ENCODE measurements at regions not wholly inside any gene's neighbourhood (a gene's known extent, or its start where the extent isn't known, plus 50 kb on each side); places are given as distances from the start of the nearest gene placed in this dataset.

GRCh38 chr15:31510057-31510456, 183.4 kb downstream of the KLF13 start:
- DNase-seq (ENCODE audit: low read depth), result no peak

DNA sequence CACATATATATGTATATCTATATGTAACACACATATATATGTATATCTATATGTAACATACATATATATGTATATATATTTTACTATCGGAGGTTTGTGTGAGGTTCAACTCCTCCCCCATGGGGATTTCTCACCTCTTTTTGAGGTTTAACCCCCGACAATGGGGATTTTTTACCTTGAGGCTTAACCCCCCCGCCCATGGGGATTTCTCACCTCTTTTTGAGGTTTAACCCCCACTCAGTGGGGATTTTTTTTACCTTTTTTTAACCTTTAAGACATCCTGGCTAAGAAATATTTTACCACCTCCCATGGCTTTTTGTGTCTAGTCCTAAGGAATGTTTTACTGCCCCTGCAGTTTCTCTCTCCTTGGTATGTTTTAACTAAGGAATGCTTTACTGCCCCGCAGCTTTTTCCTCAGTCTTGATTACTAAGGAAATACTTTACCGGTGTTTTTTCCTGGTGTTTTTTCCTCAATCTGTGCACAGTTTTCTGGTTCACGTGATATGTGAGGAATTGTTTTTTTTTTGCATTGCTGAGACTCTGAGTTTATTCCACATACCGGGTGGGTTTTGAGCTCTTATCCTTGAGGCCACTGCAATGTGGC, 185.2 kb downstream of the KLF13 start:
- peak; percentile 27 for DNase-seq (ENCODE audit: low read depth)

- DNase-seq (ENCODE audit: low read depth), result no peak
These were observed 186.5 kb downstream of the KLF13 start for GRCh38 chr15:31513178-31513577.

DNA sequence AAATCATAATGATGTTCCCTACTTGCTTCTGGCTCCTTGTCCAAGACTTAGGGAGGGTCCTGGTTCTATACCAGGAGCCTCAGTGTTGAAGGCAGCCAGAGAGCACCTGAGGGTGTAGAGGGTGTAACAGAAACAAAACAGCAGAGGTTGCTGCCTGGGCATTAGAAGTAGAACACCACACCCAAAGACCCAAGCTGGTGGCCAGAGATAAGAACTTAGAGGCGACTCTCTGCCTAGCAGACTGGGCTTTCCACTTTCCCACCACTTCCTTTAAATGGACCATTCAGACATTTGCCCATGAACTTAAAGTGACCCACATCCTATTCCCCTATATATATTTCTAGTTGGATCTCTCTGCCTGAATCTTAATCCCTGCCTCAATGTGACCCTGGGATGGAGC, 189.8 kb downstream of the KLF13 start:
- DNase-seq (ENCODE audit: low read depth), result no peak

DNA sequence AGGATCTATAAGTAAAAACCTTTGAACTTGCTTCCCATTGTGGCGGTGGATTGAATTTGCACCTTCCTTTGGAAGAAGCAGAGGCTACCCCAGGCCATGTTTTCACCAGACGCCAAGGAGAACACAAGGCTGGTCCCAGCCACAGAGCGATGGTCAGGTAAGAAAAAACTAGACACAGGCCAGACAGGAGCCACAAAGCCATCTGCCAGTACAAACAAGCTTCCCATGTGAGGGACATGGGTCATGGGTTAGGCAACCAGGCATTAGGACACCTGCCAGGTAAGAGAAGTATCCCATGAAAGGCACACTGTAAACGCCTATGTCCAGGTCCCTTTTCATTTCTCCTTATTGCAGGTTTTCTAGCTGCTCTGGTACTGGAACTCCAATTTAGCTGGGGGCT, 190.2 kb downstream of the KLF13 start:
- no peak for DNase-seq (ENCODE audit: low read depth)

DNA sequence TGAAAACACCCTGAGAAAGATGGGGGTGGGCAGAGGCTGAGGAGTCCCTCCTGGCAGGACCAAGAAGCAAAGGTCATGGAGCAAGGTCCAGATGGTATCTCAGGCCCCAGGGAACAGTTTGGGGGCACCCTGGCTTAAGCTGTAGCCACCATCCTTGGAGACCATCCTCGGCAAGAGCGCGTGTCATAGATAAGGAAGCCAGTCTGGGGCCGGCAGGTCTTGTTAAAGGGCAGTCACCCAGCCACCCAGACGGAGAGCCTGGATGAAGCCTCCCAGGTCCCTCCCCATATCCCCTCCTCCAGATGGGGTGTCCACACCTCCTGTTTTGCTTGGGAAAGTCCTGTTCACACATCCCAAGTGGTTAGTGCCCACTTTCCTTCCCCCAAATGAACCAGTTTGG, 191.1 kb downstream of the KLF13 start:
- DNase-seq (ENCODE audit: low read depth), result no peak

DNA sequence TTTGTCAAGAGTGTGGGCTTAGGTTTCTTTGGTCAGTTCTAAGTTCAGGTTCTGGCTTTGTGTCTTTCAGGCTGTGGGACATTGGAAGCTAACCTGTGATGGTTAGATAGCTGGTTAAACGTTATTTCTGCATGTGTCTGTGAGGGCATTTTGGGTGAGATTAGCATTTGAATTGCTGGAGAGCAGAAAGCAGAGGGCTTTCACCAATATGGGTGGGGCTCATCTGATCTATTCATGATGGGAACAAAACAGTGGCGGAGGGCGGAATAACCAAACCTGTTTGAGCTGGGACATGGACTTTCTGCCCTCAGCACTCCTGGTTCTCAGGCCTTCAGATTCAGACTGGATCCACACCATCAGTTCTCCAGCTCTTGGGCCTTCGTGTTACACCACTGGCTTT, 195.4 kb downstream of the KLF13 start:
- DNase-seq (ENCODE audit: low read depth), result no peak

DNA sequence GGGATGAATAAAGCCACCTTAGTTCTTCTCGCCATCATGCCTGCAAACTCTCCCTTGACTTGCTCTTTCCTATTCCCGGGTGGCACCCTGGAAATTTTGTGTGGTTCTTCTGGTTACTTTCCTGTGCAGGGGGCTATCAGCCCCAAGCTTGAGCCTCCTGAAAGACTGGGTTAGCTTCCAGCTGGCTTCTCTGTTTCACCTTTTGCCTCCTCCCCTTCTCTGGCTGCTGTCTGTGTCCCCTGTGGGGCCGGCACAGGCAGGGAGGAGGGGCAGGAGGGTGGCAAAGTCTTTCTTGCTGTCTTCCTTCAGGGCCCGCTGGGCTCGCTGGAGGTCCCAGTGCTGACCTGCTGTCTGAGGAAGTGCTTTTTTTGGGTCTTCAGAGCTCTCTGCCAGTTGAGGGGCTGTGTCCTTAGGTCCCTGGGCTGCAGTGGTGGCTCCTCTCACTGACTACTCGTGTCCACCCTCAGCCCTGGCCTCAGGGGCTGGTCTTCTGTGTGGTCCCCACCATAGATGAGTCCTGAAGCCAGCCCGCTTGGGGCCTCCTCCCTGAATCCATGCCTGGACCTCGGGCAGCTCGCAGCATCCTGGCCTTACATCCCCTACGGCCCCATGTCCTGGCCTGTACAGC, 196.5 kb downstream of the KLF13 start:
- no peak for DNase-seq (ENCODE audit: low read depth)

DNA sequence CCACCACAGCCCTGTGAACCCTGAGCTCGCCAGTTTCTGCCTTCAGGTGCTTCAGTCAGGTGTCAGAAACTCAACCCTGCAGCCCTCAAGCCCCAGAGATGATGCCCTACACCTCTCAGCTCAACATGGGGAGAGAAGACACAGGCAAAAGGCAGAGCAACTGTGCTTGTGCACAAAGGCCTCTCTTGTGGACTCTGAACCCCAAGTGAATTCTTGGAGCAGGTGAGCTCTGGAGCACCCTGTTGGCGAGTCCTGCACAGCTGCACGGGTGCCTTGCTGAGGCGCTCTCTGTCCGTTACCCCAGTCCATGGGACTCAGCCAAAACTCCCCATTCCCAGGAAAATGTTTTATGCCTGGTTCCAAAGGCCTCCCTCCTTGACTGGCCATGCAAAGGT, 197.0 kb downstream of the KLF13 start:
- no peak for DNase-seq (ENCODE audit: low read depth)

DNA sequence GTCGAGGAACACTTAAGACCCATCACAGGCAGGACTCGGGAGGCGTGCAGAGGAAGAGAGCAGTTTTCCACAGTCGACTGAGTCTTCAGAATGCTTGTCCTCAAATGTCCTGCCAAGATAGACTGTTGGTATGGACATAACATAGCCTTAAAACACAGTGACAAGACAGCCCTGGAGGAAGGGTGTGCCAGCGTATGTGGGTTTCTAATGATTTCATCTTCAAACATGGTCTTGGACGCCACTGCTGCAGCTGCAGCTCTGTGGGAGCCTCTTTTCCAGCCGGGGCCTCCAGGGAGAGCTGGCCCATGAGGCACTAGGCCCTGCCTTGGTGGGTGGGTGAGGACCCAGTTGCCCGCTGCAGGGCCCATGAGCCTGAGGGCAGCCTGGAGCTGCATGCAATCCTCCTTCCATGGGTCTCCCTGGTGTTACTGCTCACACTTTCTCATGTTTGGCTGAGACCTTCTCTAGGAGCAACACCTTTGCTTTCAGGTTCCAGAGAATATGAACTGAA, 198.6 kb downstream of the KLF13 start:
- DNase-seq (ENCODE audit: low read depth), result no peak

DNA sequence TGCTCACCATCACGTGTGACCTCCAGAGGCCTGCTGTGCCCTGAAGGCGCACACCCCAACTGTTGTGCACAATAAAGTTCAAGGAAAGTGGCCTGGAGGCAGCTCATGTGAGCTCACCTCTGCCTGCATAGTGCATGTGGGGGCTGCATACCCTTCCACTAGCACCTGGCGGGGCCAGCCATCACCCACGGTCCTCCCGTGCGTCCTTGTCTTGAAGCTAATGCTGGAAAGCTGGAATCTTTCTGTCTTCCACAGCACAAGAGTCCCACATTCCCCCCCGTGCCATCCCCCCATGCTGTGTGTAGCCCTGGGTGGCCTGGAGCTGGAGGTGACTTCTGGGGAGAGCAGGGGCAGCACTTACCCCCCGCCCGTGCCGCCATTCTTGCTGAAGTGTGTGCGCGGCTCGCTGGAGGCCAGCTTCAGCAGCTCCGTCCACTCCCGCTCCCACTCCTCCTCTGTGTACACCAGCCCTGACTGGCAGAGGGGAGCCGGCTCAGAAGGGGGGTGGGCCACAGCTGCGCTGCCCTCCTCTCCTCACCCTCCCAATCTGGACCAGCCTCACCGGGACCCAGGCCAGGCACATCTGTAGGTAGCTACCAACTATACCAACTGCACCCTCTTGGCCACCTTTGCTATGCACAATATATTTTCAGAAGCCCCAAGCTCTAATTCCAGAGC, 199.5 kb downstream of the KLF13 start:
- no peak for DNase-seq (ENCODE audit: low read depth)

DNA sequence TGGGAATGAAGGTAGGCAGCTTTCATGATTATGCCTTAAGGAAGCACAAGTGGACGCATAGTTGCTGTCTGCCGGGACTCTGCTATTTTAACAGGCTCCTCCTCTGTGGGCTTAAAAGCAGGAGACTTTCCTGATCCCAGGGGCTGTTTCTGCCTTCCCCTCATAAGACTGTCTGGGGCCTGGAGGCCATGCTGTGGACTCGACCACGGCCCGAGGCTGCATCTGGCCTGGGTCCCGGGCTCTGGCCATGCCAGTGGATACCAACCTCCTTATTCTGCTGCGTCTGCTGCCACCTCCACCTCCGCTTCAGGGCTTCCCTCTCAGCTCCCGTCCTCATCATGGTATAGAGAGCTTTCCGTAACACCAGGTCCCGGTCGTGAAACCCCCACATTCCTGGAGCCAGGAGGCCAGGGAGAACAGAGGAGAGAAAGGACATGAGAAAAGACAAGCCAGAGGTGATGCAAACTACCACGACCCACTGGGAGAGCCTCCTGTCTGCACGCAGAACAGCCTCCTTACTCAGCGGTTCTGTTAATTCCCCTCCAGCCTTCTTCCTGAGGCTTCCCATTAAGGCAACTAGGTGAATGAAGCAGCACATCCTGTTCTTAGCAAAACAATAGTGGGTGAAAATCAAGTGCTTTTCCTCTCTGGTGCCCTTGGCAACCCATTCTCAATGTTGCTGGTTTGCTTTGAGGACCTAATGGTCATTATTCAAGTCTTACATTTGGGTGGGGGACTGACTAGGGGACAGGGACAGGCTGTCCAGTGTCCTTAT, 200.5 kb downstream of the KLF13 start:
- DNase-seq (ENCODE audit: low read depth), result no peak

DNA sequence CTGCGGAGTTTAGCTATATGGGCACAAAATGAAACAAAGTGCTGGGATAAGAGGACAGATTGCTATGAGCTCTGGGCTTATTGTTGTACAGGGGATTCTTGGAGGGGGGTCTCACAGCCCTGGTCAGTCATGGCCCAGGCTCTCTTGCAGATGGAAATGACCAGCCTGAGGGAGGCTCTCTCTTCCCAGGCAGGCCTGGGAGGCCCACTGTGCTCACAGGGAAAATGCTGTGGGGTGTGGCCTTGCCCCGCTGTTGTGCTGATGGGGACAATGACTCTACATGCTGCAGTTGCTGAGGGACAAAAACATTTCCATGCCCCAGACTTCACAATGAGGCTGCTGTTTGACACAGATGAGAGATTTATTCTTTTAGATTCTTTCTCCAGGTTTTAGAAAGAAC, 202.2 kb downstream of the KLF13 start:
- DNase-seq (ENCODE audit: low read depth), result no peak

GRCh38 chr15:31537770-31538592, 211.3 kb downstream of the KLF13 start:
- DNase-seq (ENCODE audit: low read depth), result no peak

- no peak for DNase-seq (ENCODE audit: low read depth)
These were observed 214.0 kb downstream of the KLF13 start for GRCh38 chr15:31540633-31541032.

- DNase-seq (ENCODE audit: low read depth), result no peak
These were observed 217.7 kb downstream of the KLF13 start for GRCh38 chr15:31544361-31544760.

DNA sequence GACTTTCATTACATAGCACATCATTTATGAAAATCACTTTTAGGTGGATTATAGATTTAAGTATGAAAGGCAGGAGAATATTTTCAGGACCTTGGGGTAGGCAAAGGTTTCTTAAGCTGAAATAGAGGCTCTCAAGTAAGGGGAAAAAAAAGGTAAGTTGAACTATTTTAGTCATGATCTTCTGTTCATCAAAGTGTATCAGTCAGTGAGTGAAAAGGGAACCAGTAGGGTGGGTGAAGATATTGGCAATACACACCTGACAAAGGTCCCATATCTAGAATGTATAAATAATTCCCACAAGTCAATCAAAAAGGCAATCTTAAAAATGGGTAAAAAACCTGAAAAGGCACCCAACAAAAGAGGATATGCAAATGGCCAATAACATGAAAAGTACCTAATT, 218.6 kb downstream of the KLF13 start:
- DNase-seq (ENCODE audit: low read depth), result no peak

GRCh38 chr15:31550211-31550977, 223.8 kb downstream of the KLF13 start:
- no peak for DNase-seq (ENCODE audit: low read depth)

DNA sequence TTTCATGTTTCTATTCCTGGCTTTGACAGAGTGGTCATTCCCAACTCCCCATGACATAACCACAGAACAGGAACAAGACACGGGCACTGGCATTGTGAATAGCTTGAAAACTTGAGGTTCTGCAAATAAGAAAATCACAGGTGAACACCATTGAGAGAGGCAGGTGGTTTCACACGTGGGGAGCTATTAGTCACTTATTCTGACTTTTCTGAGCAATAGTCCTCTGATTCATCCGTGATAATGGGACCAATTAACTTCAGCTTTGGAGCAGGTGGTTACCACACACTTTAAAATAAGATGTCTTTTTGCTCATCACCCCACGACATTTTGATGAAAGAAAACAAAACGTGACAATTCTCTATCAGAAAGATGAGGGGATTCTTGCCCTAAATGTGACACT, 224.7 kb downstream of the KLF13 start:
- DNase-seq (ENCODE audit: low read depth), result no peak

- DNase-seq (ENCODE audit: low read depth), result no peak
These were observed 226.0 kb downstream of the KLF13 start for GRCh38 chr15:31552482-31553099.

GRCh38 chr15:31554261-31554660, 227.6 kb downstream of the KLF13 start:
- DNase-seq (ENCODE audit: low read depth), result no peak

All from stimulated activated CD8-positive, alpha-beta memory T cell treated with anti-CD3 and anti-CD28 coated beads, Interleukin-12 subunit alpha, Interleukin-12 subunit beta, amount 100 ng/mL, for 4 hours (primary cell).